Gastrocnemius medialis (tissue), 4 donors: ENCODE measurements at regions not wholly inside any gene's neighbourhood (a gene's known extent, or its start where the extent isn't known, plus 50 kb on each side); places are given as distances from the start of the nearest gene placed in this dataset.

Experiments used
- ATAC-seq, 2 donors: fragments of 150-250 bp; one replicate each; pipeline ENCODE4 v1.9.1; 2016
- DNase-seq, 2 donors: peaks; one replicate each; pipeline ENCODE4 v3.0.0-alpha.2; 2019
- H3K27ac ChIP-seq, 4 donors: fragments of 200-600 bp; sonication (generic); 1 replicate in 1 of 4; 2 replicates in 3 of 4; pipeline ENCODE4 v1.5.1; 2016 to 2018; ENCODE audit warnings: mild to moderate bottlenecking in 2 of 4, moderate library complexity in 1 of 4
- H3K27me3 ChIP-seq, 3 donors: fragments of 200-600 bp; sonication (generic) in 2 of 3; 1 replicate in 1 of 3; 2 replicates in 2 of 3; pipeline versions ENCODE4 v1.5.1 to v1.6.0; 2016 to 2019; ENCODE audit warnings: mild to moderate bottlenecking in 1 of 3, moderate library complexity in 1 of 3
- H3K36me3 ChIP-seq, 2 donors: fragments of 200-600 bp; sonication (generic) in 1 of 2; one replicate each; pipeline ENCODE4 v1.5.1; 2017 to 2018
- H3K4me1 ChIP-seq, 2 donors: fragments of 200-600 bp; sonication (generic) in 1 of 2; one replicate each; pipeline ENCODE4 v1.5.1; 2016 to 2017; ENCODE audit warnings: mild to moderate bottlenecking in 2 of 2
- H3K4me3 ChIP-seq, 4 donors: fragments of 200-600 bp; sonication (generic) in 3 of 4; 1 replicate in 1 of 4; 2 replicates in 3 of 4; pipeline ENCODE4 v1.5.1; 2016 to 2019; ENCODE audit warnings: mild to moderate bottlenecking in 2 of 4
- H3K9me3 ChIP-seq, 3 donors: fragments of 200-600 bp; sonication (generic) in 2 of 3; 1 replicate in 1 of 3; 2 replicates in 2 of 3; pipeline ENCODE4 v1.5.1; 2016 to 2019
- CTCF ChIP-seq, 5 experiments: fragments of 450-650 bp in 3 of 5; fragments of 200-600 bp in 2 of 5; sonication (generic) in 2 of 5; IDR thresholded peaks in 4 of 5; conservative IDR thresholded peaks in 1 of 5; 1 replicate in 4 of 5; 2 replicates in 1 of 5; pipeline ENCODE4 v1.5.1; 2016 to 2019; ENCODE audit warnings: antibody characterized with exemption in 5 of 5, mild to moderate bottlenecking in 3 of 5, moderate library complexity in 3 of 5
- POLR2A ChIP-seq, 2 donors: fragments of 450-650 bp; IDR thresholded peaks; one replicate each; pipeline ENCODE4 v1.6.1; 2017; ENCODE audit warnings: antibody characterized with exemption in 2 of 2, mild to moderate bottlenecking in 2 of 2, moderate library complexity in 2 of 2
- in situ Hi-C, 4 donors: fragments of 200-750 bp; cut with MboI; loops; one replicate each; pipeline versions ENCODE4 v1.15.0 to v1.8.0; 2017; ENCODE audit warnings: low sequenced_read_pairs in 4 of 4
- intact Hi-C: fragments of 100-400 bp; cut with DNase I; formaldehyde crosslinking; loops from one replicate; pipeline ENCODE4 v1.15.1; 2023; ENCODE audit warnings: low total_unique reads

DNA sequence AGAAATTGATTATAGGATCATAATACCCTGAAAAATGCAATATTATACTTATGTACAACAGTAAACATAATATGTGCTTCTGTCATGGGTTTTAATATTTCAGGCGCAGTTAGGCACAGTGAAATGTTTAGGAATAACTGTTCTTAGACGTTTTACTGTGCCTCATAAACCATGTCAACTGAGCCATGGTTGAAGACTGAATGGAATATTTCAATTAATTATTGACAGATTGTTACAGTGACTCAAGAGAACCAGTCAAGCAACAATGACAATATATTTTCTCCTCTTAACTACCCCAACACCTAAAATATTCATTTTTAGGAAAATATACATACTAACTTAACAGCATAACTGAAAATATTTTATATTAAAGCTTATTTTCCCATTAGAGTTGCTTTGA, 852.7 kb upstream of the FRG1 start:
- DNase-seq (no peak), ATAC-seq (no peak)
- intact Hi-C loops: loop anchor here (5.0 kb wide), 1 partner anchor 104 kb away; no protein-coding TSS in a partner anchor
- no peaks in the 10 kb centered on the region for H3K4me1 ChIP-seq
- H3K27ac ChIP-seq: no peak overlapping the region
- in situ Hi-C loops: no loop called here
- no peaks in the 10 kb centered on the region for H3K9me3 ChIP-seq
- H3K27me3 ChIP-seq: no peaks in the 10 kb centered on the region
- no peak overlapping the region for H3K4me3 ChIP-seq
- TF ChIP-seq POLR2A (IDR thresholded peaks at IDR 0.05) (no peak), CTCF (IDR thresholded peaks at IDR 0.05 in 4 of 5, conservative IDR thresholded peaks at IDR 0.05 in 1 of 5) (no peak)
- H3K36me3 ChIP-seq: no peaks in the 10 kb centered on the region

GRCh38 chr4:189088780-189089179, 851.9 kb upstream of the FRG1 start:
- no peak for DNase-seq
- Histone ChIP-seq H3K27ac (no peak overlapping the region), H3K27me3 (no peaks in the 10 kb centered on the region), H3K36me3 (no peaks in the 10 kb centered on the region), H3K4me3 (no peak overlapping the region), H3K9me3 (no peaks in the 10 kb centered on the region), H3K4me1 (no peaks in the 10 kb centered on the region)
- intact Hi-C loops (loop anchor here (5.0 kb wide), 1 partner anchor 104 kb away; no protein-coding TSS in a partner anchor), in situ Hi-C loops (no loop called here)
- no peak for ATAC-seq
- TF ChIP-seq CTCF (IDR thresholded peaks at IDR 0.05 in 4 of 5, conservative IDR thresholded peaks at IDR 0.05 in 1 of 5) (no peak), POLR2A (IDR thresholded peaks at IDR 0.05) (no peak)

GRCh38 chr4:189090174-189090814, 850.4 kb upstream of the FRG1 start:
- in situ Hi-C loops: no loop called here

DNA sequence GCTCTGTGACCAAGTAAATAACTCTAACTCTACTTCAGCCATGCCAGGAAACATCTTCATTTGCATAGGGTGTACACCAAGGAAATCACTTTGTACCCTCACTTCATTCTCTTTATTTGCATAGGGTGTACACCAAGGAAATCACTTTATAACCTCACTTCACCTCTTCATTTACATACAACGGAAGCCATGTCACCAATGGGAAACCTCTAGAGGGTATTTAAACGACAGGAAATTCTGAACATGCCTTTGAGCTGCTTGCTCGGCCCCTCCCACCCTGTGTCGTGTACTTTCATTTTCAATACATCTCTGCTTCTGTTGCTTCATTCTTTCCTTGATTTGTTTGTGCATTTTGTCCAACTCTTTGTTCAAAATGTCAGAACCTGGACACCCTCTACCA, 848.1 kb upstream of the FRG1 start:
- no peaks in the 10 kb centered on the region for H3K9me3 ChIP-seq

More at GRCh38 chr4:189090174-189090814, 850.4 kb upstream of the FRG1 start:
- Histone ChIP-seq H3K27ac (no peak overlapping the region), H3K9me3 (no peaks in the 10 kb centered on the region), H3K27me3 (no peaks in the 10 kb centered on the region), H3K36me3 (no peaks in the 10 kb centered on the region), H3K4me1 (no peaks in the 10 kb centered on the region), H3K4me3 (no peak overlapping the region)
- intact Hi-C loops: no loop called here
- ATAC-seq (no peak), DNase-seq (no peak)
- TF ChIP-seq POLR2A (IDR thresholded peaks at IDR 0.05): no peak
- no peak for TF ChIP-seq CTCF (IDR thresholded peaks at IDR 0.05 in 4 of 5, conservative IDR thresholded peaks at IDR 0.05 in 1 of 5)

More for the DNA sequence above, 848.1 kb upstream of the FRG1 start:
- H3K36me3 ChIP-seq: no peaks in the 10 kb centered on the region
- no peaks in the 10 kb centered on the region for H3K27me3 ChIP-seq
- no peak overlapping the region for H3K4me3 ChIP-seq
- no peak for TF ChIP-seq POLR2A (IDR thresholded peaks at IDR 0.05)
- no peak for TF ChIP-seq CTCF (IDR thresholded peaks at IDR 0.05 in 4 of 5, conservative IDR thresholded peaks at IDR 0.05 in 1 of 5)
- ATAC-seq (no peak), DNase-seq (no peak)
- H3K4me1 ChIP-seq: no peaks in the 10 kb centered on the region
- no peak overlapping the region for H3K27ac ChIP-seq
- in situ Hi-C loops (no loop called here), intact Hi-C loops (no loop called here)
